ENCODE measurements at regions not wholly inside any gene's neighbourhood (a gene's known extent, or its start where the extent isn't known, plus 50 kb on each side); places are given as distances from the start of the nearest gene placed in this dataset.

GRCh38 chr14:65840118-65840751 lies 427.7 kb downstream of the FUT8 start:
- no peak overlapping the region for H4K5ac ChIP-seq (ENCODE audit: low read depth, low read length)
- in situ Hi-C loops (cut with MboI; ENCODE audit: low sequenced_read_pairs), result no loop called here
- no peak overlapping the region for H2BK5ac ChIP-seq (ENCODE audit: low read depth, low read length, poor library complexity, severe bottlenecking)
- H3K4me3 ChIP-seq (ENCODE audit: insufficient read depth, low read depth, low read length), result no peak overlapping the region
- no peak overlapping the region for H2BK20ac ChIP-seq (ENCODE audit: low read depth, low read length)
- no peak overlapping the region for H3K18ac ChIP-seq (ENCODE audit: low read depth, low read length)
- no peaks in the 10 kb centered on the region for H3K27me3 ChIP-seq (ENCODE audit: control insufficient read depth, insufficient read depth, low read length)
- H4K20me1 ChIP-seq (ENCODE audit: insufficient read depth, low read length), result no peaks in the 10 kb centered on the region
- no peak overlapping the region for H3K4ac ChIP-seq (ENCODE audit: low read depth, low read length)
- no peak overlapping the region for H4K91ac ChIP-seq (ENCODE audit: insufficient read depth, low read depth, low read length)
- DNase-seq (no peak), ATAC-seq (ENCODE audit: low read depth) (no peak)
- no peaks in the 10 kb centered on the region for H3K9me3 ChIP-seq (ENCODE audit: control insufficient read depth, insufficient read depth, low read length)
- H4K8ac ChIP-seq (ENCODE audit: low read depth in 2 of 2, low read length in 2 of 2), result no peak overlapping the region
- no peaks in the 10 kb centered on the region for H3K4me1 ChIP-seq (ENCODE audit: control insufficient read depth, insufficient read depth, low read length)
- H2AK9ac ChIP-seq (replicated peaks; ENCODE audit: low read depth, low read length, poor library complexity), result no peak overlapping the region
- H3K36me3 ChIP-seq (ENCODE audit: control insufficient read depth, insufficient read depth, low read length), result no peaks in the 10 kb centered on the region
- no peak overlapping the region for H2AK5ac ChIP-seq (ENCODE audit: low read depth, low read length)
- dilution Hi-C loops (cut with HindIII; ENCODE audit: low sequenced_read_pairs, unreplicated experiment), result no loop called here
- no peak overlapping the region for H2BK15ac ChIP-seq (ENCODE audit: low read depth, low read length)
- no peak overlapping the region for H3K4me2 ChIP-seq (ENCODE audit: low read depth, low read length)
- no peak overlapping the region for H2AFZ ChIP-seq (replicated peaks; ENCODE audit: low read length, poor library complexity)
- H3K23ac ChIP-seq (ENCODE audit: low read depth, low read length), result no peak overlapping the region
- no peak overlapping the region for H3K27ac ChIP-seq (ENCODE audit: insufficient read depth, low read length)
- CTCF ChIA-PET, result interaction anchor here (1.7 kb wide), 1 partner anchor 16 kb away, joined by 4 read pairs; no protein-coding TSS in a partner anchor
- no peaks in the 10 kb centered on the region for H3K9me1 ChIP-seq (ENCODE audit: insufficient read depth, low read length)
- intact Hi-C loops (cut with micrococcal nuclease), result no loop called here
- no peak overlapping the region for H3K14ac ChIP-seq (replicated peaks; ENCODE audit: low read depth, low read length)
- POLR2A ChIA-PET (ENCODE audit: unreplicated experiment), result no interaction called here
- H3K79me1 ChIP-seq (ENCODE audit: low read depth in 1 of 2, low read length in 2 of 2), result no peaks in the 10 kb centered on the region
- H2BK120ac ChIP-seq (ENCODE audit: low read depth, low read length), result no peak overlapping the region
- TF ChIP-seq RFX5 (IDR thresholded peaks at IDR 0.05; ENCODE audit: low read depth, low read length), result no peak
- no peak for TF ChIP-seq FOS (IDR thresholded peaks at IDR 0.05; ENCODE audit: low read depth, low read length)
- no peak for TF ChIP-seq USF2 (IDR thresholded peaks at IDR 0.05; ENCODE audit: low read depth, low read length)
- no peak for TF ChIP-seq ELK1 (IDR thresholded peaks at IDR 0.05; ENCODE audit: borderline replicate concordance, low read depth, low read length)
- TF ChIP-seq MXI1 (IDR thresholded peaks at IDR 0.05; ENCODE audit: borderline replicate concordance, low read depth, low read length), result no peak
- no peak for TF ChIP-seq NFE2L2 (IDR thresholded peaks at IDR 0.05; ENCODE audit: low read depth, low read length)
- TF ChIP-seq MAFK (IDR thresholded peaks at IDR 0.05; ENCODE audit: low read depth, low read length), result no peak
- TF ChIP-seq MAZ (IDR thresholded peaks at IDR 0.05; ENCODE audit: borderline replicate concordance, low read depth, low read length), result no peak
- no peak for TF ChIP-seq RAD21 (IDR thresholded peaks at IDR 0.05; ENCODE audit: low read length)
- TF ChIP-seq POLR2A (IDR thresholded peaks at IDR 0.05; ENCODE audit: low read depth, low read length), result no peak
- no peak for TF ChIP-seq RCOR1 (IDR thresholded peaks at IDR 0.05; ENCODE audit: insufficient replicate concordance, low read length)
- TF ChIP-seq BHLHE40 (IDR thresholded peaks at IDR 0.05; ENCODE audit: low read depth, low read length), result no peak
- TF ChIP-seq CTCF (conservative IDR thresholded peaks at IDR 0.05; ENCODE audit: low read depth, low read length), result no peak
- no peak for TF ChIP-seq CEBPB (IDR thresholded peaks at IDR 0.05; ENCODE audit: low read depth, low read length)
- no peak for TF ChIP-seq CHD1 (IDR thresholded peaks at IDR 0.05; ENCODE audit: low read depth, low read length)
- TF ChIP-seq SMC3 (IDR thresholded peaks at IDR 0.05; ENCODE audit: low read depth, low read length), result no peak
- no CpG with 5 or more reads among the region's 6 CpGs for whole genome bisulfite sequencing, 2 experiments (ENCODE audit: extremely low coverage in 2 of 2, insufficient read length in 1 of 2)
- H3K56ac ChIP-seq (ENCODE audit: extremely low read depth, insufficient read depth, low read length), result no peak overlapping the region
- no TSS peak for BruUV-seq (replicated peaks)
- no peak overlapping the region for H3K9ac ChIP-seq (ENCODE audit: low read depth, low read length)
